ENCODE measurements at regions not wholly inside any gene's neighbourhood (a gene's known extent, or its start where the extent isn't known, plus 50 kb on each side); places are given as distances from the start of the nearest gene placed in this dataset.

DNA sequence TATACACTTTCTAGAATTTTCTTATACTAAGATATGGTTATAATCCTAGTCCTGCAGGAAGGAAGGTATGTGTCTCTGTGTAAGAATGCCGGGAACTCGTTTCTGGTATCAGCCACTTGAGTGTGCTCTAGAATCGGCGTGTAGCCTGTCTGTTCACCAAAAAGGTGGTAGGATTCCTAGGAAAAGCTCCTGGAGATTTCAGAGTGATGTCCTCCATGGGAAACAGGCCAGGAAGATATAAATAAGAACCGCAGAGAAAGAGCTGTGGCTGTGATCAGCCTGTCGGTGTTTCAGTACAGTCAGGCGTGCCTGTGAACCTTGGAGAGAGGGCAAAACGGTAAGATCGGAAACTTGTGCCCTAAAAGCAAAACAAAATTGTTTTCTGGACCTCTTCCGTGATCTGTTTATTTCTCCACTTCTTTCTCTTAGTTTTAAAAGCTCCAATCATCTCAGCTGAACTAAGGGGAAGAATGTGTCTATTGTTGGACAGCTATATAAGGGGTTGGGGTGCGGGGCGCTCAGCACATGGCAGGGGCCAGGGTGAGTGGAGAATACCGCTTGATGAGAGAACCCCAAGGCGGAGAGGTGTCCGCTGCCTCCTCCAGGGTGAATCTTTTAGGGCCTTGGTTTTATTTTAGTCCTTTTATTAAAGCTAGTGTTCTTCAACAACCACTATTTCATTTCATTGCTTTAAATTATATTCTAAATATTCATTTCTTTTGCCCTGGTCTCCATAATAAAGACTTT is 303.8 kb upstream of the TENM3 start:
- TF ChIP-seq POLR2AphosphoS5 (IDR thresholded peaks at IDR 0.05; ENCODE audit: low read depth, low read length) (no peak), POLR2A (IDR thresholded peaks at IDR 0.05; ENCODE audit: low read depth, low read length) (no peak), TAF1 (IDR thresholded peaks at IDR 0.05; ENCODE audit: borderline replicate concordance, low read depth, low read length) (no peak)
